ENCODE measurements at regions not wholly inside any gene's neighbourhood (a gene's known extent, or its start where the extent isn't known, plus 50 kb on each side); places are given as distances from the start of the nearest gene placed in this dataset.

DNA sequence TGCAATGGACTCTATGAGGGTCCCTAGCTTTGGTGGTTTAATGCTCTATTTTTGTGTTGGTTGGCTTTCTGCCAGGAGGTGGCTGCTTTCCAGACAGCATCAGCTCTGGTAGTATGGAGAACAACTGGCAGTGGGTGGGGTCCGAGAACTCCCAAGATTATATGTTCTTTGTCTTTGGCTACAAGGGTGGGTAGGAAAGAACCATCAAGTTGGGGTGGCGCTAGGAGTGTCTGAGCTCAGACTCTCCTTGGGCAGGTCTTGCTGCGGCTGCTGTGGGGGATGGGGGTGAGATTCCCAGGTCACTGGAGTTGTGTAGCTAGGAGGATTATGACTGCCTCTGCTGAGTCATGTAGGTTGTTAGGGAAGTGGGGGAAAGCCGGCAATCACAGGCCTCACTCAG is 976.1 kb upstream of the GYPC start:
- TF ChIP-seq, protein P1, sequence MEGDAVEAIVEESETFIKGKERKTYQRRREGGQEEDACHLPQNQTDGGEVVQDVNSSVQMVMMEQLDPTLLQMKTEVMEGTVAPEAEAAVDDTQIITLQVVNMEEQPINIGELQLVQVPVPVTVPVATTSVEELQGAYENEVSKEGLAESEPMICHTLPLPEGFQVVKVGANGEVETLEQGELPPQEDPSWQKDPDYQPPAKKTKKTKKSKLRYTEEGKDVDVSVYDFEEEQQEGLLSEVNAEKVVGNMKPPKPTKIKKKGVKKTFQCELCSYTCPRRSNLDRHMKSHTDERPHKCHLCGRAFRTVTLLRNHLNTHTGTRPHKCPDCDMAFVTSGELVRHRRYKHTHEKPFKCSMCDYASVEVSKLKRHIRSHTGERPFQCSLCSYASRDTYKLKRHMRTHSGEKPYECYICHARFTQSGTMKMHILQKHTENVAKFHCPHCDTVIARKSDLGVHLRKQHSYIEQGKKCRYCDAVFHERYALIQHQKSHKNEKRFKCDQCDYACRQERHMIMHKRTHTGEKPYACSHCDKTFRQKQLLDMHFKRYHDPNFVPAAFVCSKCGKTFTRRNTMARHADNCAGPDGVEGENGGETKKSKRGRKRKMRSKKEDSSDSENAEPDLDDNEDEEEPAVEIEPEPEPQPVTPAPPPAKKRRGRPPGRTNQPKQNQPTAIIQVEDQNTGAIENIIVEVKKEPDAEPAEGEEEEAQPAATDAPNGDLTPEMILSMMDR (IDR thresholded peaks at IDR 0.05; ENCODE audit: borderline replicate concordance) = no peak

DNA sequence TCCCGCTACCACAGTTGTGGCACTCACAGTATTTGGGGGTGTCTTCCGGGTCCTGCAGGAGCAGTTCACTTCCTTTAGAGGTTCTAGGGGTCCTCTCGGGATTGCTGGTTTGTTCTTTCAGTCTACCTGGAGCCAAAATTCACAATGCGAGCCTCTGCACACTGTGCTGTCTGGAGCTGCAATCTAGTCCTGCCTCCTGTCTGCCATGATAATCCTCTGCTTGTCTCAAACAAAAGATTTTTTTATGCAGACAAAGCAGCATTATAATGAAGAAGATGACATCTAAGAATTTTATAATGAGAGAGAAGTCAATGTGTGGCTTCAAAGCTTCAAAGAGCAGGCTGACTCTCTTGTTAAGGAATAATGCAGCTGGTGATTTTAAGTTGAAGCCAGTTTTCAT is 975.1 kb upstream of the GYPC start:
- TF ChIP-seq, protein P1 (IDR thresholded peaks at IDR 0.05; ENCODE audit: borderline replicate concordance) = no peak

More for the DNA sequence above, 976.1 kb upstream of the GYPC start:
- H3K27ac ChIP-seq (replicated peaks) = no peak overlapping the region
- DNase-seq = no peak
- intact Hi-C loops (cut with micrococcal nuclease) = no loop called here
- H3K27me3 ChIP-seq (ENCODE audit: low read depth) = no peaks in the 10 kb centered on the region
- no peaks in the 10 kb centered on the region for H3K4me1 ChIP-seq
- no peak overlapping the region for H3K4me3 ChIP-seq
- H3K9me3 ChIP-seq (replicated peaks) = peaks cover 10% of the 10 kb centered on the region
- no peaks in the 10 kb centered on the region for H3K36me3 ChIP-seq

DNA sequence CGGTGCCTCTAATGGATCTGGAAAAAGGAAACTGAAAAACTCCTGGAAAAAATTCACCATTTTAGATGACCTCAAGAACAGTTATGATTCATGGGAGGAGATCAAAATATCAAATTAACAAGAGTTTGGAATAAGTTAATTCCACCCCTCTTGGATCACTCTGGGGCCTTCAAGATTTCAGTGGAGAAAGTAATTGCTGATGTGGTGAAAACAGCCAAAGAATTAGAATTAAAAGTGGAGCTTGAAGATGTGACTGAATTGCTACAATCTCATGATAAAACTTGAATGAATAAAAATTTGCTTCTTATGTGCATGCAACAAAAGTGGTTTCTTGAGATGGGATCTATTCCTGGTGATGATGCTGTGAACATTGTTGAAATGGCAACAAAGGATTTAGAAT is 974.4 kb upstream of the GYPC start:
- H3K27me3 ChIP-seq (ENCODE audit: low read depth) = no peaks in the 10 kb centered on the region
- H3K36me3 ChIP-seq = no peaks in the 10 kb centered on the region
- TF ChIP-seq, protein P1 (IDR thresholded peaks at IDR 0.05; ENCODE audit: borderline replicate concordance) = no peak
- H3K4me1 ChIP-seq = no peaks in the 10 kb centered on the region
- intact Hi-C loops (cut with micrococcal nuclease) = no loop called here
- no peak overlapping the region for H3K4me3 ChIP-seq
- DNase-seq = no peak
- no peak overlapping the region for H3K27ac ChIP-seq (replicated peaks)
- H3K9me3 ChIP-seq (replicated peaks) = peaks cover 6% of the 10 kb centered on the region

More for the DNA sequence above, 975.1 kb upstream of the GYPC start:
- H3K36me3 ChIP-seq = no peaks in the 10 kb centered on the region
- no peaks in the 10 kb centered on the region for H3K4me1 ChIP-seq
- peaks cover 9% of the 10 kb centered on the region for H3K9me3 ChIP-seq (replicated peaks)
- H3K27ac ChIP-seq (replicated peaks) = no peak overlapping the region
- DNase-seq = no peak
- no peak overlapping the region for H3K4me3 ChIP-seq
- H3K27me3 ChIP-seq (ENCODE audit: low read depth) = no peaks in the 10 kb centered on the region
- intact Hi-C loops (cut with micrococcal nuclease) = no loop called here

DNA sequence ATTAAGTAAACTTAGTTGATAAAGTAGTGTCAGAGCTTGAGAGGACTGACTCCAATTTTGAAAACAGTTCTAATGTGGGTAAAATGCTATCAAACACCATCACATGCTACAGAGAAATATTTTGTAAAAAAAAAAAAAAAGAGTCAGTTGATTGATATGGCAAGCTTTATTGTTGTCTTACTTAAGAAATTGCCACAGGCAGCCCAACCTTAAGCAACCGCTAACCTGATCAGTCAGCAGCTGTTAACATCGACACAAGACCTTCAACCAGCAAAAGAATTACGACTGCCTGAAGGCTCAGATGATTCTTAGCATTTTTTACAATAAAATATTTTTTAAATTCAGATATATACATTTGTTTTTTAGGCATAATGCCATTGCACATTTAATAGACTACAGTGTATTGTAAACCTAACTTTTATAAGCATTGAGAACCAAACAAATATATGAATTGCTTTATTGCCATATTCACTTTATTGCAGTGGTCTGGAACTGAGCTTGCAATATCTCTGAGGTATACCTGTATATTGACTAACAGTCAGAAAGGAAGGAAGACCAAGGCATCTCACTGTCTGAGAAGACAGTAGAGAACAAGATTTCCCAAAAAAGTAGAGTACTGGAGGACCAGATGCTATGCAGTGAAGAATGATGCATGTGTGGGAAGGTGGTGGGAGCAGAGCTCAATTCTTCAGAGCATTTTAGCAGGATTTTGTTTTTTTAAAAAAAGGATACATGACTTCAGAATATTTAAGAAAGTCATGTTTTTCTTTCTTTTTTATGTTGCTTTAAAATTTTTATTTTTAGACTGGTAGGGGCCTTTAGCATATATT is 973.8 kb upstream of the GYPC start:
- Histone ChIP-seq H3K9me3 (replicated peaks) (peaks cover 5% of the 10 kb centered on the region), H3K27me3 (ENCODE audit: low read depth) (no peaks in the 10 kb centered on the region), H3K27ac (replicated peaks) (no peak overlapping the region), H3K4me1 (no peaks in the 10 kb centered on the region), H3K36me3 (no peaks in the 10 kb centered on the region), H3K4me3 (no peak overlapping the region)
- no peak for DNase-seq
- intact Hi-C loops (cut with micrococcal nuclease) = no loop called here
- TF ChIP-seq, protein P1 (IDR thresholded peaks at IDR 0.05; ENCODE audit: borderline replicate concordance) = no peak

DNA sequence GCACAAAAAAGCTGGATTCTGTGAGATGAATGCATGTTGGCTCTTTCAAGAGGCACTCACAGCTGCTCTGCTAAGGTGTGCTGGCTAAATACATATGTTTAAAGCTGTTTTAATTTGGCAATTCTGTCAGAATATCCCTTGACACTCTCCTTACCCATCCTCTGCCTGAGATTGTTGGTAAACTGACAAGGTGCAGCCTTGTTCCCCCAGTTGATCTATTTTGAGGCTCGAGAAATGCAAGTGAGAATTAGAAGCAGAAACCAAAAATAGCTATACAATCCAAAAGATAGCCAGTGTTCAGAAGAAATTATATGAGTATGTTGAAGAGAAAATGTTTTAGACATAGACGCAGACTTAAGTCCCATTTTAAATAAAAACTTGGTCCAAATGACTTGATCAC is 971.7 kb upstream of the GYPC start:
- H3K4me3 ChIP-seq = no peak overlapping the region

More for the DNA sequence above, 971.7 kb upstream of the GYPC start:
- Histone ChIP-seq H3K9me3 (replicated peaks) (no peaks in the 10 kb centered on the region), H3K27me3 (ENCODE audit: low read depth) (no peaks in the 10 kb centered on the region), H3K4me1 (no peaks in the 10 kb centered on the region), H3K36me3 (no peaks in the 10 kb centered on the region), H3K27ac (replicated peaks) (no peak overlapping the region)
- intact Hi-C loops (cut with micrococcal nuclease) = no loop called here
- TF ChIP-seq, protein P1 (IDR thresholded peaks at IDR 0.05; ENCODE audit: borderline replicate concordance) = no peak
- DNase-seq = no peak

All from left ventricle myocardium inferior (tissue), 1 donor.